GM04503 (cell line): ENCODE measurements at regions not wholly inside any gene's neighbourhood (a gene's known extent, or its start where the extent isn't known, plus 50 kb on each side); places are given as distances from the start of the nearest gene placed in this dataset.

Experiments
- DNase-seq: peaks from one replicate; pipeline ENCODE4 v3.0.0-alpha.2; 2012; ENCODE audit warnings: low read depth

DNA sequence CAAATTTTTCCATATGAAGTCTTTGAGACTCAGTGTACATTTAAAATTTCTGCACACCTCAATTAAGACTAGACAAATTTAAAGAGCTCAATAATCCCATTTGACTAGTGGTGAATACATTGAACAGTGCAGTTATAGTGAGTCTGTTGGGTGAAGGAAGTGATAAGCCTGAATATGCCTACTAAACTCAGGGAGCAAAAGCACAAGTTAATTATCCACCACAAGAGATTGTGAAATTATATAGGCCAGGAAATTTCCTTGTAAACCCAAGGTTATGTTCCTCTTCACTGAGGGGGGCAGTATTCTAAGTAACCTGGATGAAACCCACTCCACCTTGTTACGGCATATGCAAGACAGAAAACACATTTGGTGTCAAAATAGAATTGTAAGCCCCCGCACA is 612.9 kb upstream of the DAB2 start:
- no peak for DNase-seq

DNA sequence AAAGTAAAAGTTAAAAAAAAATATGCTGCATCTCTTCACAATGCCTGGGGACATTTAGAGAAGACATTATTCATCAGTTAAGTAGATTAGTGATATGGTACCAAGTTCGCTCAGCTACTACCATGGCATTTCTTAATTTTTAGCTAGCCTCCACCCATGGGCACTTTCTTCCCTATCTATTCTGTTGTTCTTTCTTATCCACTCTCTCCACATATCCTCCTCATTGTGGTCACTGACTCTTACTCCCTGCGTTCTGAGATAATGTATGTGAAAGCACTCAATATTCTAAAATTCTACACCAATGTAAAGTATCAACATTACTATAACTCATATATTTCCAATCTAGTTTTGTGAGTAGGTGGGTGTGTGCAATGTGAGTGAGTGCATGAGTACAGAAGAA is 609.7 kb upstream of the DAB2 start:
- no peak for DNase-seq

GRCh38 chr5:40033411-40033810 is 608.6 kb upstream of the DAB2 start:
- DNase-seq: no peak

DNA sequence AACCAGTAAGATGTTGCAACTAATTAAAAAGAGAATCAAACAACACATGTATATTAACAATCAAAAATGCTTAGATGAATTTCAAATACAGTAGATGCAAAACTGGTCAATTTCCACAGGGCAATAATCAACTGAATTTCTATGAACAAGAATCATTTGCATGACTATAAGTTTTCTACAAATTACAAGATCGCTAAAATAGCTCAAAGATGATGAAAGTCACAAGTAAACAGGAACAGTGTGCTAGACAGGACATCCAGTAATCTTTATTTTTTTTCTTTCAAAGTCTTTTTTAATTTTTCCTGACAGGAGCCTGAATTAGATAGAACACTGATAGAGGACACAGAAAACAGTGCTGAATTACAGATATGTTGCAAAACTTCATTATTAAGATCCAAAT is 608.2 kb upstream of the DAB2 start:
- DNase-seq: no peak

GRCh38 chr5:40030661-40031060 is 605.9 kb upstream of the DAB2 start:
- DNase-seq: no peak

DNA sequence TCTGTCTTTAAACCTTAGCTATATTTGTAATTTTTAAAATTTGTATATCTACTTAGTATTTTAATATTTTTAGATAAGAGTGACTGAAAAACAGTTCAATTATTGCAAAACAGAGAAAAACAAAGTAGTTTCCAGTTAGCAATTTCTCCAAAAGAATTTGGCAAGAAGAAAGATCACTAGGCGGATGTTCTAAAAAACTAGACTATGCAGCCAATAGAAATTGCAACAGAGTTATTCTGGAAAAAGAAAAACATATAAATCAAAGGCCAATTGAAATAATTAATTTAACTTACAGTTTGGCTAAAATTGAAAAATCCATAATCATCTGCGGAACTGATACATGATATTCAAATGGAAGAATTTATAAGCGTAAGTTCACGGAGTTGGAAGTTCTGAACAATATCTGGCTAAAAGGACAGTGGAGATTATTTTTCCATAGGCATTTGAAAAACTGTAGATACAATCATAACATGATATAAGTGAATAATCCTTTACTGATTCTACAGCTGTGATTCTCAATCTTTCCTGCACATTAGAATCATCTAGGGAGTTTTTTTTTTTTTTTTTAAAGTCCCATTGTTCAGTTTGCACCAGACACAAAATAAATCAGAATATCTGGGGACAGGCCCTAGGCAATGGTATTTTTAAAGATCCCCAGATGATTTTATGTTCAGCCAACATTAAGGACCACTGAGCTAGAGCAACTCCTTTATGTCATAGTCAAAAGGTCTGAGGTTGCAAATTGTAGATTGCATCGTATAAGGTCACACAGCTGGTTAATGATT is 605.1 kb upstream of the DAB2 start:
- no peak for DNase-seq

GRCh38 chr5:40027400-40027799 is 602.6 kb upstream of the DAB2 start:
- no peak for DNase-seq

- DNase-seq: no peak
Measured at GRCh38 chr5:40025586-40025985, 600.8 kb upstream of the DAB2 start.

- no peak for DNase-seq
Measured at GRCh38 chr5:40022057-40022456, 597.3 kb upstream of the DAB2 start.

DNA sequence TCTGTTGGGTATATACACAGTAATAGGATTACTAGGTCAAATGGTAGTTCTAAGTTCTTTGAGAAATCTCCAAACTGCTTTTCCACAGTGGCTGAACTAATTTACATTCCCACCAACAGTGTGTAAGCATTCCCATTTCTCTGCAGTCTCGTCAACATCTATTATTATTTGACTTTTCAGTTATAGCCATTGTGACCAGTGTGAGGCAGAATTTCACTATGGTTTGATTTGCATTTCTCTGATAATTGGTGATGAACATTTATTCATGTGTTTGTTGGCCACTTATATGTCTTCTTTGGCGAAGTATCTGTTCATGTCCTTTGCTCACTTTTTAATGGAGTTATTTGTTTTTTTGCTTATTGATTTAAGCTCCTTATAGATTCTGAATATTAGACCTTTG is 596.2 kb upstream of the DAB2 start:
- no peak for DNase-seq

DNA sequence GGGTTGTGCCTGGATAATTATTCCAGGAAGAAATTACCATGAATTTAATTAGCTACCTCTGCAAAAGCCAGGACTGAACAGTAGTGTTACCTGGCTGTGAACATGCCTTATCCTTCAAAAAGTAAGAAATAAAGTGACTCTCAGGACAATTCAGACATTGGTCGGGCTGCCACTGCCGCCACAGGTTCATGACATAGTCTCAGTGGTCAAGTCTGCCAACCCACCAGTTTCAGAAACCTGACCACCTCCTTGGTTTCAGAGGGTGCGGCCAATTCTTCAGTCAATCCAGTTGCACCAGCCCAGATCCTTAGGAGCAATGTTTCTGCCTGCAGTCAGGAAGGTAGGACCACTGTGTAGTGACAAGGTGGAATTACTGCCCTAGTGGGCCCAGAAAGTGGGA is 593.1 kb upstream of the DAB2 start:
- DNase-seq: no peak

- no peak for DNase-seq
Measured at GRCh38 chr5:40017135-40017534, 592.4 kb upstream of the DAB2 start.

DNA sequence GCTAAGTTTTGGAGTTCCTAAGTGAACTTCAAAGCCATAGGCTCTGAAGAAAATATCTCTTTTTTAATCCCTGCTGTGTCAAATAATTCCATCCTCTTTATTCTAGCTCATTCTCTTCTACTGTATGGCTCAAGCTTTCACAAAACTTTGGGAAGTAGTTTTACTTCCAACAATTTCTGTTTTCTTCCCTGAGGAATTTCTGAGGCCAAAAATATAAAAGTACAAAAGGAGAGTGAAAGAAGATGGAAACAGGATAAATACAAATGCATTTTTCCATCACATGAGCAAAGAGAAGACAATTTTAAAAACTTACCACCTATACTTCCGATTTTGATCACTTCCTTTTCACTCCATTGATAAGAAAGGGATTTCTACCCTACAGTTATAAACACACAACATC is 585.7 kb upstream of the DAB2 start:
- no peak for DNase-seq

GRCh38 chr5:40006260-40006659 is 581.5 kb upstream of the DAB2 start:
- no peak for DNase-seq

GRCh38 chr5:40001796-40002195 is 577.0 kb upstream of the DAB2 start:
- no peak for DNase-seq

- DNase-seq: no peak
Measured at GRCh38 chr5:39998518-39998917, 573.7 kb upstream of the DAB2 start.

- DNase-seq: no peak
Measured at GRCh38 chr5:39995990-39996389, 571.2 kb upstream of the DAB2 start.

- DNase-seq: no peak
Measured at GRCh38 chr5:39992617-39993202, 567.9 kb upstream of the DAB2 start.

DNA sequence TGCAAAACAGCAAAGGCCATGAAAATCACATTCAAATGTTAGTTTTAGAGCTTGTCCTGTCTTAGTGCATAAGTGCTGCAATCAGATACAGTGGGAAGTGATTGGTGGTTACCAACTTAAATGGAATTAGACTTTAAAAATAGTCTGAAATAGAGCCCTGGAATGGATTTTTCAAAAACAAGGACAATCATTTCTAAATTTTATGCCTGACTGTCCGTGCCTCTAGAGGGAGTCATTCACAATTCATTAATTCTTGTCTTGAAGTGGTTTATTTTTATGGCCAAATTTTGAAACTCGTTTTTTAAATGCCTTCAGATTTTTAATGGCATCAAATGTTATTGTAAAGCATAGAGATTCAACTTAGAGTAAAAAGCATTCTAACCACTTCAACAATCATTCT is 561.8 kb upstream of the DAB2 start:
- no peak for DNase-seq

- DNase-seq: no peak
Measured at GRCh38 chr5:39980056-39980455, 555.3 kb upstream of the DAB2 start.

GRCh38 chr5:39977066-39977655 is 552.4 kb upstream of the DAB2 start:
- DNase-seq: no peak

DNA sequence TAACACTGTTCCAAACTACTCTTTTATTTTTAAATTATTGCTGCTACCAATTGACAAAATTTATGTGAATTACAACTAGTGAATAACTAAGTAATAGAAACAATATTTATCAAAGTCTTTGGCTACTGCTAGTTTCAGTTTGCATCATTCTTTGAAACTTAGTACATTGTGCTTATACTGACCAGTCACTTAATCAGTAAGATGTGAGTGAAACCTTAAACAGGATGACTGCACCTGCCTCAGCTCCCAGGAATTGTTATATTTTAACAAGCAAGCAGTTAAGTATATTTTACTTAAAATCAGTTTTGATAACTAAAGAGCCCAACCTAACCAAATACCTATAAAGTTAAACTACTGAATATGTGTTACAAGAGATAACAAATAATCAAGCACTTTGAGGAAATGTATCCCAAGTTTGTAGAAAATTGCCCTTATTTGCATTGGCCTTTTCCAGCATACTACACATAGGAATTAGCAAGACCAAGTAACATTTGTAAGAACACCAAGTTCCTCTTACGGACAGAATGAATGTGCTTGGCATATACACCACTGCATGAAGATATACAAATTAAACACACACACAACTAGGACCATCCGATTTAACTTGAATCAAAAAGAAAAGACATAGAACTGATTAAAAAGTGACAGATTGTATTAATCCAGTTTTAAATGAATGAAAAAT is 545.5 kb upstream of the DAB2 start:
- no peak for DNase-seq

- DNase-seq: no peak
Measured at GRCh38 chr5:39968381-39968780, 543.6 kb upstream of the DAB2 start.
